GM12878 (cell line): ENCODE measurements at regions not wholly inside any gene's neighbourhood (a gene's known extent, or its start where the extent isn't known, plus 50 kb on each side); places are given as distances from the start of the nearest gene placed in this dataset.

ENCODE experiments used
- ATAC-seq: fragments of 200-7000 bp; cut with Tn5 transposase; 3 replicates; pipeline ENCODE4 v1.9.1; 2020; ENCODE audit warnings: mild to moderate bottlenecking, moderate library complexity
- BruUV-seq: library from RNA; stranded (reverse); fragments of 400-500 nt; replicated peaks from 2 replicates; lab custom pipeline; 2021; lab: Mats Ljungman, UMichigan
- CTCF ChIA-PET: fragments of 300-600 bp; sonication (Branson Sonifier 250); formaldehyde crosslinking; extraction: SDS; loops from one replicate; lab custom pipeline; 2021; ENCODE audit warnings: inconsistent platforms; lab: Yijun Ruan, JAX
- POLR2A ChIA-PET: fragments of 350-600 bp; formaldehyde crosslinking; extraction: SDS; loops from one replicate; lab custom pipeline; 2021; ENCODE audit warnings: inconsistent platforms; lab: Charles Lee
- RAD21 ChIA-PET: fragments of 300-600 bp; sonication (Branson Sonifier 250); formaldehyde crosslinking; loops from one replicate; lab custom pipeline; 2023; ENCODE audit warnings: antibody characterized with exemption; ENCODE audit not compliant: unreplicated experiment; lab: Charles Lee
- SMC1A ChIA-PET: fragments of 300-600 bp; sonication (Branson Sonifier 250); formaldehyde crosslinking; loops from one replicate; lab custom pipeline; 2023; ENCODE audit not compliant: unreplicated experiment, uncharacterized antibody; lab: Charles Lee
- DNase-seq: peaks from one replicate; pipeline ENCODE4 v3.0.0-alpha.2; 2011; ENCODE audit warnings: low read depth, low spot score
- FAIRE-seq: peaks from 3 replicates; lab custom pipeline; 2011; peaks lifted over from hg19 to GRCh38; lab: Jason Lieb, UNC
- H2AFZ ChIP-seq: 2 replicates; pipeline ENCODE4 v1.6.0; 2011; ENCODE audit warnings: low read depth, low read length, control low read depth; ENCODE audit not compliant: control insufficient read depth
- H3K27ac ChIP-seq: 2 replicates; pipeline ENCODE4 v1.5.1; 2011; ENCODE audit warnings: control low read depth; ENCODE audit not compliant: control insufficient read depth, insufficient read depth
- H3K27me3 ChIP-seq, 2 experiments: replicated peaks in 1 of 2; 2 replicates each; pipeline versions ENCODE4 v1.6.0 to v1.6.1; 2011; ENCODE audit warnings: low read length in 1 of 2; ENCODE audit not compliant: control insufficient read depth in 2 of 2, insufficient read depth in 2 of 2
- H3K36me3 ChIP-seq, 2 experiments: 2 replicates each; pipeline ENCODE4 v1.5.1; 2011; ENCODE audit warnings: low read length in 1 of 2; ENCODE audit not compliant: control insufficient read depth in 2 of 2, insufficient read depth in 2 of 2
- H3K4me1 ChIP-seq: 2 replicates; pipeline ENCODE4 v1.6.1; 2011; ENCODE audit warnings: mild to moderate bottlenecking, low read length, moderate library complexity, mixed read lengths; ENCODE audit not compliant: control insufficient read depth, insufficient read depth
- H3K4me2 ChIP-seq: 2 replicates; pipeline ENCODE4 v1.6.0; 2011; ENCODE audit warnings: control low read depth; ENCODE audit not compliant: control insufficient read depth, insufficient read depth
- H3K4me3 ChIP-seq: fragments of 200-600 bp; sonication (generic); 2 replicates; pipeline ENCODE4 v1.5.1; 2016
- H3K79me2 ChIP-seq: 2 replicates; pipeline ENCODE4 v1.6.0; 2011; ENCODE audit warnings: low read length; ENCODE audit not compliant: control insufficient read depth, insufficient read depth
- H3K9ac ChIP-seq: 2 replicates; pipeline ENCODE4 v1.8.0; 2011; ENCODE audit warnings: low read length, control low read depth, mixed read lengths; ENCODE audit not compliant: control insufficient read depth, insufficient read depth
- H3K9me3 ChIP-seq: replicated peaks from 3 replicates; pipeline ENCODE4 v1.5.1; 2011; ENCODE audit warnings: mild to moderate bottlenecking, low read length; ENCODE audit not compliant: control insufficient read depth, insufficient read depth
- H4K20me1 ChIP-seq: 2 replicates; pipeline ENCODE4 v1.6.0; 2011; ENCODE audit not compliant: control insufficient read depth, insufficient read depth
- ATF2 ChIP-seq: IDR thresholded peaks from 2 replicates; pipeline ENCODE4 v1.6.1; 2012; ENCODE audit warnings: low read length, inconsistent platforms
- BACH1 ChIP-seq: fragments of 450-650 bp; IDR thresholded peaks from 2 replicates; pipeline ENCODE4 v1.6.1; 2017; ENCODE audit warnings: mild to moderate bottlenecking, borderline replicate concordance
- BCL3 ChIP-seq: IDR thresholded peaks from 2 replicates; pipeline ENCODE4 v1.6.1; 2011; ENCODE audit warnings: borderline replicate concordance, low read depth, mild to moderate bottlenecking, moderate library complexity, low read length; ENCODE audit not compliant: insufficient read depth, poor library complexity, severe bottlenecking
- CHD2 ChIP-seq: IDR thresholded peaks from 2 replicates; pipeline ENCODE4 v1.6.1; 2011; ENCODE audit warnings: low read depth, low read length, improper control_type of control experiment, borderline replicate concordance
- CHD4 ChIP-seq: fragments of 200-600 bp; sonication (generic); IDR thresholded peaks from 2 replicates; pipeline ENCODE4 v1.6.1; 2016; ENCODE audit warnings: mild to moderate bottlenecking
- FOXK2 ChIP-seq: fragments of 450-650 bp; IDR thresholded peaks from 2 replicates; pipeline ENCODE4 v1.6.1; 2017; ENCODE audit warnings: mild to moderate bottlenecking, moderate library complexity
- HDAC2 ChIP-seq: fragments of 200-600 bp; sonication (generic); IDR thresholded peaks from 2 replicates; pipeline ENCODE4 v1.6.1; 2017
- MEF2B ChIP-seq: fragments of 450-650 bp; IDR thresholded peaks from 2 replicates; pipeline ENCODE4 v1.6.1; 2018; ENCODE audit warnings: mild to moderate bottlenecking, moderate library complexity; ENCODE audit not compliant: partially characterized antibody, poor library complexity, severe bottlenecking
- NRF1 ChIP-seq: conservative IDR thresholded peaks from 2 replicates; pipeline ENCODE4 v1.6.1; 2011; ENCODE audit warnings: mild to moderate bottlenecking, low read depth, low read length, improper control_type of control experiment
- PAX8 ChIP-seq: fragments of 450-650 bp; IDR thresholded peaks from 2 replicates; pipeline ENCODE4 v1.6.1; 2017; ENCODE audit warnings: mild to moderate bottlenecking, moderate library complexity
- ZBED1 ChIP-seq: IDR thresholded peaks from 2 replicates; pipeline ENCODE4 v1.6.1; 2016; ENCODE audit warnings: borderline replicate concordance
- ZNF622 ChIP-seq: fragments of 450-650 bp; IDR thresholded peaks from 2 replicates; pipeline ENCODE4 v1.6.1; 2017; ENCODE audit warnings: mild to moderate bottlenecking, inconsistent platforms
- WGBS: methylation state at CpG from one replicate; pipeline ENCODE4 v1.1.6; 2016; ENCODE audit warnings: low lambda C conversion rate; ENCODE audit not compliant: insufficient replicate concordance, insufficient coverage; ENCODE audit errors: missing lambda C conversion rate; 5-methylcytosine and 5-hydroxymethylcytosine counted together
- in situ Hi-C: fragments of 300-500 bp; cut with MboI; formaldehyde crosslinking; loops from 9 replicates; pipeline ENCODE4 v1.14.3; 2018; ENCODE audit warnings: mixed read lengths
- intact Hi-C: fragments of 100-400 bp; cut with micrococcal nuclease; formaldehyde crosslinking; loops from one replicate; pipeline ENCODE4 v1.14.2; 2022; ENCODE audit not compliant: unreplicated experiment
- TF ChIP-seq, protein P1 (sequence below): IDR thresholded peaks from 2 replicates; pipeline ENCODE4 v1.6.1; 2011; ENCODE audit warnings: low read depth, low read length, improper control_type of control experiment, borderline replicate concordance

GRCh38 chr14:25350021-25350420, 300.1 kb upstream of the STXBP6 start:
- no peaks in the 10 kb centered on the region for H3K9me3 ChIP-seq
- no peaks in the 10 kb centered on the region for H4K20me1 ChIP-seq
- H3K36me3 ChIP-seq = no peaks in the 10 kb centered on the region
- POLR2A ChIA-PET = no interaction called here
- H3K27me3 ChIP-seq = no peaks in the 10 kb centered on the region
- DNase-seq = no peak
- RAD21 ChIA-PET = no interaction called here
- in situ Hi-C loops = no loop called here
- CTCF ChIA-PET = no interaction called here
- H2AFZ ChIP-seq = no peak overlapping the region
- H3K27ac ChIP-seq = no peak overlapping the region
- H3K4me1 ChIP-seq = no peaks in the 10 kb centered on the region
- TF ChIP-seq FOXK2 = no peak
- TF ChIP-seq CHD2 = no peak
- TF ChIP-seq PAX8 = no peak
- no peak for TF ChIP-seq ATF2
- no peak for TF ChIP-seq BACH1
- TF ChIP-seq ZNF622 = no peak
- no peak for TF ChIP-seq CHD4
- no peak for TF ChIP-seq ZBED1
- no peak for TF ChIP-seq HDAC2
- TF ChIP-seq MEF2B = no peak
- TF ChIP-seq, protein P1, sequence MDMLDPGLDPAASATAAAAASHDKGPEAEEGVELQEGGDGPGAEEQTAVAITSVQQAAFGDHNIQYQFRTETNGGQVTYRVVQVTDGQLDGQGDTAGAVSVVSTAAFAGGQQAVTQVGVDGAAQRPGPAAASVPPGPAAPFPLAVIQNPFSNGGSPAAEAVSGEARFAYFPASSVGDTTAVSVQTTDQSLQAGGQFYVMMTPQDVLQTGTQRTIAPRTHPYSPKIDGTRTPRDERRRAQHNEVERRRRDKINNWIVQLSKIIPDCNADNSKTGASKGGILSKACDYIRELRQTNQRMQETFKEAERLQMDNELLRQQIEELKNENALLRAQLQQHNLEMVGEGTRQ = no peak
- TF ChIP-seq BCL3 = no peak
- TF ChIP-seq NRF1 = no peak
- TF ChIP-seq, all 136 proteins: peak for 0
- ATAC-seq = no peak
- Histone ChIP-seq H3K4me2 (no peak overlapping the region), H3K9ac (no peak overlapping the region), H3K4me3 (no peak overlapping the region), H3K79me2 (no peaks in the 10 kb centered on the region)
- SMC1A ChIA-PET = no interaction called here
- no peak for FAIRE-seq
- intact Hi-C loops = no loop called here
- no TSS peak for BruUV-seq
- 31% methylated on average over 3 of the region's 3 CpGs for WGBS
